ENCODE measurements at regions not wholly inside any gene's neighbourhood (a gene's known extent, or its start where the extent isn't known, plus 50 kb on each side); places are given as distances from the start of the nearest gene placed in this dataset.

DNA sequence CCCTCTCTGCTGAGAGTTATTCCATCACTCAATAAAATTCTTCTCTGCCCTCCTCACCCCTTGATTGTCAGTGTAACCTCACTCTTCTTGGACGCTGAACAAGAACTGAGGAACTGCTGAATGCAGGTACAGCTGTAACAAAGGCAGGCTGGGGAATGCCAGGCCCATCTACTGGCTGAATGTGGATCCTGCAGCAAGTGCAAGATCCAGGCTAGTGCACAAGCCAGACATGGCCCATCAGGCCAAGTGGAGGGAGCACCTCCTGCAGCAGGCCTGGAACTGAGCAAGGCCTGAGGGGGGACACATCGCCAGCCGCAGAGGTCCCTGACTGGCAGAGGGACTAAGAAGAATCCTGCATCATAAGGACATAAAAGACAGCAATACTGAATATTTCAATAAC, 411.8 kb upstream of the PCDH10 start:
- no peak for DNase-seq (ENCODE audit: low read depth)
- no peak overlapping the region for H3K4me3 ChIP-seq (ENCODE audit: low read depth, low read length)
- TF ChIP-seq MYC (IDR thresholded peaks at IDR 0.05; ENCODE audit: low read depth, low read length) (no peak), POLR2A (IDR thresholded peaks at IDR 0.05; ENCODE audit: extremely low read depth, insufficient read length) (no peak)

DNA sequence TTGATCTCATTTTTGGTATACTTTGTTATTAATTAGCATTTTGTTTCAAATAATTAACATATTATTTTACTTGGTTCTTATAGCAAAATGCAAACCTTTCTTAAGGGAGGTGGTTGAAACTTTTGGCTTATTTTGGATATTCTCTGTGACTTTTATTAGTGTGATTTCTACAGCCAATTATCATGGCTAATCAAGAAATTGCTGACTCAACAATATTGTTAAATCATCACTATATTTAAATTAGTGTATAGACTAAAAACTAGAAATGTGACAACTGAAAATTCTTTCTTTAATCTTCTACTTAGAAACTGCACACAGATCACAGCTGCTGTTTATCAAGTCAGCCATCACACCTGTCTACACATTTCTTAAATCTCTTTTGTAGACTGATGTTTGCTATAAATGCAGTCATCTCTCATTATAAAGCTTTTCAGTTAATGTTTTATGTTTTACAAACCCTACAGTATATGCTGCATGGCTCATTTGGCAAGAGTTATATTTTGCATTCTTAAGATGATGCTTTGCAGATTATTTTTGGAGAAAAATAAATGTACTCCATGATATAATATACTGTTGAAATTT, 389.8 kb upstream of the PCDH10 start:
- DNase-seq (ENCODE audit: low read depth): no peak
- H3K4me3 ChIP-seq (ENCODE audit: low read depth, low read length): no peak overlapping the region
- TF ChIP-seq POLR2A (IDR thresholded peaks at IDR 0.05; ENCODE audit: extremely low read depth, insufficient read length) (no peak), MAX (IDR thresholded peaks at IDR 0.05; ENCODE audit: low read depth, low read length) (no peak), MYC (IDR thresholded peaks at IDR 0.05; ENCODE audit: low read depth, low read length) (no peak), CTCF (IDR thresholded peaks at IDR 0.05; ENCODE audit: low read depth, low read length) (no peak)

DNA sequence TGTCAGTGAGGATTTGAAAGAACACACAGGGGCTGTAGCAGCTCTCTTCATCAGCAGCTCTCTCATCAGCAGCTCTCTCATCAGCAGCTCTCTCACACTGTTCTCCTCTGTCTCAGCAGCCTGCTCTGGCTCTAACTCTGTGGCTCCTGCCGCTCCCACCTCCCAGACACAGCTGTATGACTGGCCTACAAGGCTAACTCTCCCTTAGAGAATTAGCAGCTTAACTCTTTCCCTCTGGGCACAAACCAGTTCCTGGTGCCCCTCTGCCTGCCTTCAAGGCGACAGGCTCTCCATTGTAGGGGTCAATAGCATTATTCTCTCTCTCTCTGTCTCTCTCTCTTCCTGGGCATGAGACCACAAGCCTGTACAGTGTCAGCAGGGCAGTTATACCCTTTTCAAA, 385.6 kb upstream of the PCDH10 start:
- H3K4me3 ChIP-seq (ENCODE audit: low read depth, low read length): no peak overlapping the region
- TF ChIP-seq MYC (IDR thresholded peaks at IDR 0.05; ENCODE audit: low read depth, low read length) (no peak), CTCF (IDR thresholded peaks at IDR 0.05; ENCODE audit: low read depth, low read length) (no peak), POLR2A (IDR thresholded peaks at IDR 0.05; ENCODE audit: extremely low read depth, insufficient read length) (no peak), MAX (IDR thresholded peaks at IDR 0.05; ENCODE audit: low read depth, low read length) (no peak)
- no peak for DNase-seq (ENCODE audit: low read depth)

DNA sequence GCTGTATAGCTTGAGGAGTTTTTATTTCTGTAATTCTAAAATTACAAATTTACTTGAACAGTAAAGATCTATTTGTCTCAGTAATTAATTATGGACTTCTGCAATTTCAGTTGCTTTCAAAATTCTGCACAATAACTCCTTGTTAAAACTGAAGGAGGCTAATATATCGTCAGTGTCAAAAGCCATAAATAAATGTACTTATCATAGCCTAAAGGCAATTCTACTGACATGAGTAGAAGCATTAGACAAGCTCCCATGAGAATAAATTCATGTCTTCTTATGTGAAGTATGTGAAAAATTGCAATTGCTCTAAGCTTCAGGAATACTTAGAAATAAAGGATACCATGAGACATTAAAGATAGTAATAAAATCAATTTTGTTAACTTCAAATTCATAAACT, 381.2 kb upstream of the PCDH10 start:
- no peak for DNase-seq (ENCODE audit: low read depth)
- TF ChIP-seq MAX (IDR thresholded peaks at IDR 0.05; ENCODE audit: low read depth, low read length): no peak
- no peak for TF ChIP-seq POLR2A (IDR thresholded peaks at IDR 0.05; ENCODE audit: extremely low read depth, insufficient read length)
- no peak for TF ChIP-seq CTCF (IDR thresholded peaks at IDR 0.05; ENCODE audit: low read depth, low read length)
- no peak for TF ChIP-seq MYC (IDR thresholded peaks at IDR 0.05; ENCODE audit: low read depth, low read length)
- H3K4me3 ChIP-seq (ENCODE audit: low read depth, low read length): no peak overlapping the region

DNA sequence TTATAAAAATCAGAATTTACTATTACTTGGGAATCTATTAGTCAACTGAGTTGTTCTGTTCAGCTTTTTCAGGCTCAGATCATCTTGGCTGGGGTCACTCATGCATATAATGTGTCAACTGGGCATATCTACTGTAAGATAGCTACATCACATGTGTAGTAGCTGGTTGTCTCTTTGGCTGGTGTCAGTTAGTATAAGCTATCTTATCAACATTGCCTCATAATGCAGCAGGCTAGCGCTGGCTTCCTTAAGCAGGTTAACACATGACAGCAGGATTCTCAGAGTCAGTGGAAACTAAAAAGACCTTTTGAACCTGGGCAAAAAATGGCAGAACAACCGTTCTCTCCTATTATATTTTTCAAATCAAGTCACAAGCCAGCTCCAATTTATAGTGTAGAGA, 378.3 kb upstream of the PCDH10 start:
- DNase-seq (ENCODE audit: low read depth): no peak
- TF ChIP-seq MYC (IDR thresholded peaks at IDR 0.05; ENCODE audit: low read depth, low read length) (no peak), MAX (IDR thresholded peaks at IDR 0.05; ENCODE audit: low read depth, low read length) (no peak), CTCF (IDR thresholded peaks at IDR 0.05; ENCODE audit: low read depth, low read length) (no peak), POLR2A (IDR thresholded peaks at IDR 0.05; ENCODE audit: extremely low read depth, insufficient read length) (no peak)
- no peak overlapping the region for H3K4me3 ChIP-seq (ENCODE audit: low read depth, low read length)

- no peak overlapping the region for H3K4me3 ChIP-seq (ENCODE audit: low read depth, low read length)
- no peak for DNase-seq (ENCODE audit: low read depth)
- TF ChIP-seq CTCF (IDR thresholded peaks at IDR 0.05; ENCODE audit: low read depth, low read length) (no peak), MAX (IDR thresholded peaks at IDR 0.05; ENCODE audit: low read depth, low read length) (no peak), POLR2A (IDR thresholded peaks at IDR 0.05; ENCODE audit: extremely low read depth, insufficient read length) (no peak), MYC (IDR thresholded peaks at IDR 0.05; ENCODE audit: low read depth, low read length) (no peak)
Measured at GRCh38 chr4:132792310-132792709, 356.8 kb upstream of the PCDH10 start.
